Loucy (cell line): ENCODE measurements at regions not wholly inside any gene's neighbourhood (a gene's known extent, or its start where the extent isn't known, plus 50 kb on each side); places are given as distances from the start of the nearest gene placed in this dataset.
A peak's percentile ranks its signal among the peaks of the same experiment; 100 is the strongest.

ENCODE experiments used
- H2AFZ ChIP-seq: fragments of 200-600 bp; sonication (generic); 2 replicates; pipeline ENCODE4 v1.6.0; 2016; ENCODE audit warnings: antibody characterized with exemption, mild to moderate bottlenecking, low read length, moderate library complexity
- H3F3A ChIP-seq: fragments of 200-600 bp; 2 replicates; pipeline ENCODE4 v1.6.0; 2016; ENCODE audit warnings: antibody characterized with exemption, low read depth, mild to moderate bottlenecking
- H3K27me3 ChIP-seq: fragments of 200-600 bp; sonication (generic); 2 replicates; pipeline ENCODE4 v1.6.1; 2014; ENCODE audit warnings: low read length, mild to moderate bottlenecking; ENCODE audit not compliant: insufficient read depth, poor library complexity, severe bottlenecking
- H3K36me3 ChIP-seq: fragments of 200-600 bp; sonication (generic); 2 replicates; pipeline ENCODE4 v1.6.1; 2016; ENCODE audit warnings: low read length; ENCODE audit not compliant: insufficient read depth
- H3K4me1 ChIP-seq: fragments of 200-600 bp; sonication (generic); 2 replicates; pipeline ENCODE4 v1.5.1; 2014; ENCODE audit warnings: low read length, mild to moderate bottlenecking; ENCODE audit not compliant: insufficient read depth, poor library complexity, severe bottlenecking
- H3K4me2 ChIP-seq: fragments of 200-600 bp; sonication (generic); 2 replicates; pipeline ENCODE4 v1.6.0; 2014; ENCODE audit warnings: antibody characterized with exemption, low read length, low read depth, mild to moderate bottlenecking; ENCODE audit not compliant: poor library complexity, severe bottlenecking
- H3K4me3 ChIP-seq: fragments of 200-600 bp; sonication (generic); 2 replicates; pipeline ENCODE4 v1.5.1; 2014; ENCODE audit warnings: low read length, mild to moderate bottlenecking, mixed read lengths; ENCODE audit not compliant: poor library complexity, severe bottlenecking
- H3K79me2 ChIP-seq: fragments of 200-600 bp; sonication (generic); 2 replicates; pipeline ENCODE4 v1.6.1; 2014; ENCODE audit warnings: low read length; ENCODE audit not compliant: insufficient read depth
- H3K9ac ChIP-seq: fragments of 200-600 bp; sonication (generic); 2 replicates; pipeline ENCODE4 v1.6.0; 2014; ENCODE audit warnings: mild to moderate bottlenecking, low read depth, low read length, moderate library complexity; ENCODE audit not compliant: poor library complexity, severe bottlenecking
- H3K9me2 ChIP-seq: fragments of 200-600 bp; sonication (generic); replicated peaks from 2 replicates; pipeline ENCODE4 v1.6.1; 2016; ENCODE audit warnings: low read depth, low read length, mixed read lengths
- H3K9me3 ChIP-seq: fragments of 200-600 bp; sonication (generic); 2 replicates; pipeline ENCODE4 v1.6.1; 2014; ENCODE audit warnings: mild to moderate bottlenecking, antibody characterized with exemption, low read length, low read depth; ENCODE audit not compliant: insufficient read depth
- H4K20me1 ChIP-seq: fragments of 200-600 bp; sonication (generic); 2 replicates; pipeline ENCODE4 v1.6.0; 2014; ENCODE audit warnings: antibody characterized with exemption, low read length, mild to moderate bottlenecking; ENCODE audit not compliant: insufficient read depth, poor library complexity, severe bottlenecking
- EZH2phosphoT487 ChIP-seq: fragments of 200-600 bp; IDR thresholded peaks from 2 replicates; pipeline ENCODE4 v1.6.1; 2018; ENCODE audit warnings: antibody characterized with exemption, mild to moderate bottlenecking, moderate library complexity, borderline replicate concordance
- TF ChIP-seq, protein P1 (sequence below): fragments of 200-600 bp; sonication (generic); conservative IDR thresholded peaks from 2 replicates; pipeline ENCODE4 v1.5.1; 2014; ENCODE audit warnings: mild to moderate bottlenecking, antibody characterized with exemption, low read length

DNA sequence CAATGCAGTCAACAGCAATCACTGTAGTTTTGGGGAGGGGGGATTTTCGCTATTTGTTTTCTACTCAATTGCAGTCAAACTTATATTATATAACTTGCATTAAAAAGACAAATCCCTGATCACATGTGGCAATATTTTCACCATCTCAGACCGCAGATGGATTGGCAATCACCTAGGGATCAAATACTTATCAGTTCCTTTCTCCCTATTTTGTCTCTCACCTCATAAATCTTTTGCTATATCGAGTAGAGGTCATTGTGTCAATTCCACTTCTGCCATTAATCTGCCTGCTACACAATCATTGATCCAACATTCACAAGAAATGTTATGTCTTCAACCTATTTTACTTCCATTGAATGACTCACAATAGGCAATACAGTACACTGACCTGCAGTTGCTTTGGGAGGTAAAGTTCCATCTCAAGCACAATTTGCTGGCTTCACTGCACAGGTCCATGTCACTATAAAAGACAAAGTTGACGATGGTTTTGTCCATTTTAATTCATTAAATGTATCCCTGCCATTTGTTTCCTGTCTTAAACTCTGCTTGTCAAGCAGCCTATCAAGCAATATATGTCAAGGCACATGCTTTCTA lies 415.8 kb upstream of the PCDH9 start:
- no peak overlapping the region for H3K4me2 ChIP-seq

GRCh38 chr13:67643516-67644055 lies 413.4 kb upstream of the PCDH9 start:
- no peaks in the 10 kb centered on the region for H4K20me1 ChIP-seq
- no peaks in the 10 kb centered on the region for H3K9me2 ChIP-seq
- H3K4me3 ChIP-seq: no peak overlapping the region
- H3K4me2 ChIP-seq: no peak overlapping the region
- no peaks in the 10 kb centered on the region for H3K79me2 ChIP-seq
- H3K36me3 ChIP-seq: no peaks in the 10 kb centered on the region
- H3K9me3 ChIP-seq: no peaks in the 10 kb centered on the region
- H3K9ac ChIP-seq: no peak overlapping the region
- H3K4me1 ChIP-seq: no peaks in the 10 kb centered on the region
- H3F3A ChIP-seq: no peaks in the 10 kb centered on the region
- H3K27me3 ChIP-seq: no peaks in the 10 kb centered on the region
- H2AFZ ChIP-seq: no peak overlapping the region
- TF ChIP-seq EZH2phosphoT487: no peak
- TF ChIP-seq, protein P1, sequence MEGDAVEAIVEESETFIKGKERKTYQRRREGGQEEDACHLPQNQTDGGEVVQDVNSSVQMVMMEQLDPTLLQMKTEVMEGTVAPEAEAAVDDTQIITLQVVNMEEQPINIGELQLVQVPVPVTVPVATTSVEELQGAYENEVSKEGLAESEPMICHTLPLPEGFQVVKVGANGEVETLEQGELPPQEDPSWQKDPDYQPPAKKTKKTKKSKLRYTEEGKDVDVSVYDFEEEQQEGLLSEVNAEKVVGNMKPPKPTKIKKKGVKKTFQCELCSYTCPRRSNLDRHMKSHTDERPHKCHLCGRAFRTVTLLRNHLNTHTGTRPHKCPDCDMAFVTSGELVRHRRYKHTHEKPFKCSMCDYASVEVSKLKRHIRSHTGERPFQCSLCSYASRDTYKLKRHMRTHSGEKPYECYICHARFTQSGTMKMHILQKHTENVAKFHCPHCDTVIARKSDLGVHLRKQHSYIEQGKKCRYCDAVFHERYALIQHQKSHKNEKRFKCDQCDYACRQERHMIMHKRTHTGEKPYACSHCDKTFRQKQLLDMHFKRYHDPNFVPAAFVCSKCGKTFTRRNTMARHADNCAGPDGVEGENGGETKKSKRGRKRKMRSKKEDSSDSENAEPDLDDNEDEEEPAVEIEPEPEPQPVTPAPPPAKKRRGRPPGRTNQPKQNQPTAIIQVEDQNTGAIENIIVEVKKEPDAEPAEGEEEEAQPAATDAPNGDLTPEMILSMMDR: 0 out of 2 replicates have a peak, but pooled peaks have one; percentile 11

More for the DNA sequence above, 415.8 kb upstream of the PCDH9 start:
- TF ChIP-seq EZH2phosphoT487: no peak
- TF ChIP-seq, protein P1: no peak
- Histone ChIP-seq H3K9ac (no peak overlapping the region), H4K20me1 (no peaks in the 10 kb centered on the region), H3K4me1 (no peaks in the 10 kb centered on the region), H3K27me3 (no peaks in the 10 kb centered on the region), H3K9me2 (no peaks in the 10 kb centered on the region), H2AFZ (no peak overlapping the region), H3K4me3 (no peak overlapping the region), H3F3A (no peaks in the 10 kb centered on the region), H3K36me3 (no peaks in the 10 kb centered on the region), H3K79me2 (no peaks in the 10 kb centered on the region), H3K9me3 (no peaks in the 10 kb centered on the region)

DNA sequence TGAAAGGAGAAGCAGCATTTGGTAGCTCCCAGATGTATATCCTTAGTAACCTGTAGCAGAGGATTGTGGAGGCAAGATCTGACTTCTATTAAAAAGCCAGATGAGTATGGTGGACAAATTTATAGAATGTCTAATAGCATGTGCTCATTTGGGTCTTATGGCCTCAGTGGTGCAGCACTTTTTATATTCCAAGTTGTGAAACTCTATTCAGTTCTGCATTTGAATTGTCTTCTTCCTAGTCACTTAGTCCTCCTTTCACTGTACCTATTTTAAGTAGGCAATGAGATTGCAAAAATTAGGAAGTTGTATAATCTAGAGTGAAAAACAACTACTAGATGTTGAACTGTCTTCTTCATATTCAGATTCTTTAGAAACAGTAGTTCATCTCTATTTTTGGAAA lies 412.5 kb upstream of the PCDH9 start:
- H3K4me2 ChIP-seq: no peak overlapping the region
- H3K9me3 ChIP-seq: no peaks in the 10 kb centered on the region
- no peak overlapping the region for H3K4me3 ChIP-seq
- no peaks in the 10 kb centered on the region for H3F3A ChIP-seq
- H3K36me3 ChIP-seq: no peaks in the 10 kb centered on the region
- H3K9ac ChIP-seq: no peak overlapping the region
- H3K79me2 ChIP-seq: no peaks in the 10 kb centered on the region
- no peaks in the 10 kb centered on the region for H3K9me2 ChIP-seq
- no peak overlapping the region for H2AFZ ChIP-seq
- TF ChIP-seq EZH2phosphoT487: no peak
- TF ChIP-seq, protein P1: no peak
- no peaks in the 10 kb centered on the region for H4K20me1 ChIP-seq
- H3K4me1 ChIP-seq: no peaks in the 10 kb centered on the region
- H3K27me3 ChIP-seq: no peaks in the 10 kb centered on the region
